Kidney epithelial cell (primary cell): ENCODE measurements at regions not wholly inside any gene's neighbourhood (a gene's known extent, or its start where the extent isn't known, plus 50 kb on each side); places are given as distances from the start of the nearest gene placed in this dataset.
"Not testable (repeated sequence)": the region's sequence is repeated elsewhere in the genome, so short reads cannot be mapped to it uniquely, and the experiment has no call there.

Experiments used
- DNase-seq: peaks from one replicate; pipeline ENCODE4 v3.0.0-alpha.2; 2010; ENCODE audit warnings: low read depth
- H3K27me3 ChIP-seq: 2 replicates; pipeline ENCODE4 v1.6.0; 2011; ENCODE audit warnings: low read length; ENCODE audit not compliant: control insufficient read depth, insufficient read depth
- H3K36me3 ChIP-seq: 2 replicates; pipeline ENCODE4 v1.5.1; 2011; ENCODE audit warnings: low read length; ENCODE audit not compliant: control insufficient read depth, insufficient read depth
- H3K4me3 ChIP-seq: 2 replicates; pipeline ENCODE4 v1.5.1; 2011; ENCODE audit warnings: low read depth, mild to moderate bottlenecking, control low read depth, low read length
- TF ChIP-seq, protein P1 (sequence below): IDR thresholded peaks from 2 replicates; pipeline ENCODE4 v1.5.1; 2011; ENCODE audit warnings: mild to moderate bottlenecking, moderate library complexity, low read length, control low read depth, inconsistent platforms; ENCODE audit not compliant: insufficient read depth, poor library complexity, severe bottlenecking

DNA sequence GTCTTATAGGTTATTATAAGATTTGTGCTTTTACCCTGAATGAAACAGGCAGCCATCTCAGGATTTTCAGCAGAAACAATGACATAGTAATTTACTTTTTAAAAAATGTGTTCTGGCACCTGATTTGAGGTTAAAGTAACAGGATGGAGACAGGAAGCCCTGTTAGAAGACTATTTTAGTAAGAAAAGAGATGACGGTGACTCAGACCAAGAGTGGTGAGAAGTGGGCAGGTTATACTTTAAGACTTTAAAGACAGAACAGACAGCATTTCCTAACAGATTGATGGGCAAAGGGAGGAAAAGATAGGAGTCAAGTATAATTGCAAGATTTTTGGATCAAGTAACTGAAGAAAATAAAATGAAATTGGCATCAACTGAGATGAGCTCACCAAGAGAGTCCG lies 436.8 kb upstream of the NR5A2 start:
- TF ChIP-seq, protein P1, sequence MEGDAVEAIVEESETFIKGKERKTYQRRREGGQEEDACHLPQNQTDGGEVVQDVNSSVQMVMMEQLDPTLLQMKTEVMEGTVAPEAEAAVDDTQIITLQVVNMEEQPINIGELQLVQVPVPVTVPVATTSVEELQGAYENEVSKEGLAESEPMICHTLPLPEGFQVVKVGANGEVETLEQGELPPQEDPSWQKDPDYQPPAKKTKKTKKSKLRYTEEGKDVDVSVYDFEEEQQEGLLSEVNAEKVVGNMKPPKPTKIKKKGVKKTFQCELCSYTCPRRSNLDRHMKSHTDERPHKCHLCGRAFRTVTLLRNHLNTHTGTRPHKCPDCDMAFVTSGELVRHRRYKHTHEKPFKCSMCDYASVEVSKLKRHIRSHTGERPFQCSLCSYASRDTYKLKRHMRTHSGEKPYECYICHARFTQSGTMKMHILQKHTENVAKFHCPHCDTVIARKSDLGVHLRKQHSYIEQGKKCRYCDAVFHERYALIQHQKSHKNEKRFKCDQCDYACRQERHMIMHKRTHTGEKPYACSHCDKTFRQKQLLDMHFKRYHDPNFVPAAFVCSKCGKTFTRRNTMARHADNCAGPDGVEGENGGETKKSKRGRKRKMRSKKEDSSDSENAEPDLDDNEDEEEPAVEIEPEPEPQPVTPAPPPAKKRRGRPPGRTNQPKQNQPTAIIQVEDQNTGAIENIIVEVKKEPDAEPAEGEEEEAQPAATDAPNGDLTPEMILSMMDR: no peak
- no peak for DNase-seq
- Histone ChIP-seq H3K4me3 (no peak overlapping the region), H3K36me3 (no peaks in the 10 kb centered on the region), H3K27me3 (no peaks in the 10 kb centered on the region)

DNA sequence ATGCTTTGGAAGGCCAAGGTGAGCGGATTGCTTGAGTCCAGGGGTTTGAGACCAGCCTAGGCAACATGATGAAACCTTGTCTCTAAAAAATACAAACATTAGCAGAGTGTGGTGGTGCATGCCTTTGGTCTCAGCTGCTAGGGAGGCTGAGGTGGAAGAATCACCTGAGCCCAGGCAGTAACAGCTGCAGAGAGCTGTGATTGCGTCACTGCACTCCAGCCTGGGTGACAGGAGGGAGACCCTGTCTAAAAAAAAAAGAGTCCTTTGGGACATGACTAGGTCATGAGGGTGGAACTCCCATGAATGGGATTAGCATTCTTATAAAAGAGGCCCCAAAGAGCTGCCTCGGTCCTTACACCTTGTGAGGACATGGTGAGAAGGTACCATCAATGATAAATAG lies 436.0 kb upstream of the NR5A2 start:
- H3K4me3 ChIP-seq: no peak overlapping the region
- TF ChIP-seq, protein P1: no peak
- no peak for DNase-seq
- no peaks in the 10 kb centered on the region for H3K27me3 ChIP-seq
- H3K36me3 ChIP-seq: no peaks in the 10 kb centered on the region

DNA sequence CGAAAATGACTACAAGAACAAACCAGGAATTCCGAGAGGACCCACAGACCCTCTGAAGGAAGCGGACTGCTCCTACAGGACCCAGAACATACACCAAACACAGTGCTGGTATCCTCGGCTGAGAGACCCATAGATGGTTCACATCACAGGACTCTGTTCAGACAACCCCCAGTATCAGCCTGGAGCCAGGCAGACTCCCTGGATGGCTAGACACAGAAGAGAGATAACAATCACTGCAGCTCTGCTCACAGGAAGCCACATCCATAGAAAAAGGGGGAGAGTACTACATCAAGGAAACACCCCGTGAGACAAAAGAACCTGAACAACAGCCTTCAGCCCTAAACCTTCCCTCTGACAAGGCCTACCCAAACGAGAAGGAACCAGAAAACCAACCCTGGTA lies 434.0 kb upstream of the NR5A2 start:
- DNase-seq: no peak
- H3K4me3 ChIP-seq: no peak overlapping the region
- no peaks in the 10 kb centered on the region for H3K36me3 ChIP-seq

DNA sequence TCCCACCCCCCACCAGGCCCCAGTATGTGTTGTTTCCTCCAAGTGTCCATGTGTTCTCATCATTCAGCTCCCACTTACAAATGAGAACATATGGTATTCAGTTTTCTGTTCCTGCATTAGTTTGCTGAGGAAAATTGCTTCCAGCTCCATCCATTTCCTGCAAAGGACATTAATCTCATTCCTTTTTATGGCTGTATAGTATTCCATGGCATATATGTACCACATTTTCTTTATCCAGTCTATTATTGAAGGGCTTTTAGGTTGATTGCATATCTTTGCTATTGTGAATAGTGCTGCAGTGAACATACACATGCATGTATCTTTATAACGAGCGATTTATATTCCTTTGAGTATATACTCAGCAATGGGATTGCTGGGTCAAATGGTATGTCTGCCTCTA lies 431.1 kb upstream of the NR5A2 start:
- H3K36me3 ChIP-seq, H3K27me3 ChIP-seq, H3K4me3 ChIP-seq, DNase-seq: not testable (repeated sequence)

More for the DNA sequence above, 434.0 kb upstream of the NR5A2 start:
- TF ChIP-seq, protein P1: no peak
- H3K27me3 ChIP-seq: no peaks in the 10 kb centered on the region

DNA sequence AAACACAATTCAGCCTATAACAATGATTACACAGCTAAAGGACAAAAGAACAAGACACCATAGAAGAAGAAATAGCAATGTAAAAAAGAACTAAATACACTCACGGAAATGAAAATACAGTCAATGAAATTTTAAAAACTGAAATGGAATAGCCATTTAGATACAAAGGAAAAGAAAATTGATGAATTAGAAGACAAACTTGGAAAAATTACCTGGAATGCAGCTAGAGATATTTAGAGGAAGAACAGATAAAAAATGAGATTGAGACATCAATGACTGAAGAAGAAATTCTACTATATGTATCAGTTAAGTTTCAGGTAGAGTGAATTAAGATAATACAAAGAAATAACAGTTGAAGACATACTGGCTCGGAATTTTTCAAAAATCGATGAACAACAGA lies 430.4 kb upstream of the NR5A2 start:
- H3K4me3 ChIP-seq: no peak overlapping the region
- DNase-seq: no peak
- TF ChIP-seq, protein P1: no peak
- no peaks in the 10 kb centered on the region for H3K36me3 ChIP-seq
- H3K27me3 ChIP-seq: no peaks in the 10 kb centered on the region

DNA sequence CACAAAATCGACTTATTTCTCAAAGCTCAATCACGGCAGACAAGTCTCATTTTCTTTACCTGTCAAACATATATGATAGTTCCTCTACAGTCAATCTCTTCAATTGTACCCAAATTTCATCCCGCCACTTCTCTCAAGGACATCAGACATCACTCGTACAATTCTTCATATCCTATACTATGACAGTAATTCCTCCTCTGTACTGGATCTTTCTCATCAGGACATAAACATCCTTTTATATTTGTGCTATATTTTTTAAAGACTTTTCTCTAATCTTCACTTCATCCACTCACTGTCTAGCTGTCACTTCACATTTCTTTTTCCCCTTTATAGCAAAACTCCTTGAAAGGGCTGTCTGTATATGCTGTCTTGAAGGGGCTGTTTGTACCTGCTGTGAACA lies 419.1 kb upstream of the NR5A2 start:
- TF ChIP-seq, protein P1: no peak
- Histone ChIP-seq H3K4me3 (no peak overlapping the region), H3K27me3 (no peaks in the 10 kb centered on the region), H3K36me3 (no peaks in the 10 kb centered on the region)
- DNase-seq: no peak
